ENCODE measurements at regions not wholly inside any gene's neighbourhood (a gene's known extent, or its start where the extent isn't known, plus 50 kb on each side); places are given as distances from the start of the nearest gene placed in this dataset.

- TF ChIP-seq ZC3H4 (CRISPR knock-in tag; IDR thresholded peaks at IDR 0.05; ENCODE audit: borderline replicate concordance) (no peak), NCOR1 (IDR thresholded peaks at IDR 0.05; ENCODE audit: borderline replicate concordance, low read length) (no peak), ZNF883 (CRISPR knock-in tag; IDR thresholded peaks at IDR 0.05; ENCODE audit: not compliant biosample characterization) (no peak), CSRNP2 (CRISPR knock-in tag; conservative IDR thresholded peaks at IDR 0.05; ENCODE audit: low read depth) (no peak), ZNF768 (CRISPR knock-in tag; IDR thresholded peaks at IDR 0.05) (no peak), ZBTB20 (CRISPR knock-in tag; IDR thresholded peaks at IDR 0.05; ENCODE audit: borderline replicate concordance, low read depth) (no peak), KLF13 (CRISPR knock-in tag; IDR thresholded peaks at IDR 0.05) (no peak), HNRNPUL1 (IDR thresholded peaks at IDR 0.05; ENCODE audit: low read depth, low read length) (no peak), NPAS2 (CRISPR knock-in tag; IDR thresholded peaks at IDR 0.05; ENCODE audit: borderline replicate concordance) (no peak), TFDP2 (CRISPR knock-in tag; IDR thresholded peaks at IDR 0.05) (no peak), ZNF775 (CRISPR knock-in tag; IDR thresholded peaks at IDR 0.05; ENCODE audit: borderline replicate concordance) (no peak), KAT7 (CRISPR knock-in tag; IDR thresholded peaks at IDR 0.05; ENCODE audit: borderline replicate concordance) (no peak), GTF2F1 (IDR thresholded peaks at IDR 0.05; ENCODE audit: low read length) (no peak), FOXA1 (IDR thresholded peaks at IDR 0.05) (no peak), FOXA1 (CRISPR knock-in tag; IDR thresholded peaks at IDR 0.05) (no peak), ZNF225 (CRISPR knock-in tag; IDR thresholded peaks at IDR 0.05) (no peak), ERF (CRISPR knock-in tag; IDR thresholded peaks at IDR 0.05) (no peak), SRSF9 (IDR thresholded peaks at IDR 0.05; ENCODE audit: borderline replicate concordance, insufficient read depth, low read depth, low read length, poor library complexity, severe bottlenecking) (no peak), EP300 (IDR thresholded peaks at IDR 0.05; ENCODE audit: low read depth in 2 of 2, low read length in 2 of 2) (no peak), EP300 (CRISPR knock-in tag; IDR thresholded peaks at IDR 0.05; ENCODE audit: borderline replicate concordance) (no peak)
- TF ChIP-seq, protein P1, sequence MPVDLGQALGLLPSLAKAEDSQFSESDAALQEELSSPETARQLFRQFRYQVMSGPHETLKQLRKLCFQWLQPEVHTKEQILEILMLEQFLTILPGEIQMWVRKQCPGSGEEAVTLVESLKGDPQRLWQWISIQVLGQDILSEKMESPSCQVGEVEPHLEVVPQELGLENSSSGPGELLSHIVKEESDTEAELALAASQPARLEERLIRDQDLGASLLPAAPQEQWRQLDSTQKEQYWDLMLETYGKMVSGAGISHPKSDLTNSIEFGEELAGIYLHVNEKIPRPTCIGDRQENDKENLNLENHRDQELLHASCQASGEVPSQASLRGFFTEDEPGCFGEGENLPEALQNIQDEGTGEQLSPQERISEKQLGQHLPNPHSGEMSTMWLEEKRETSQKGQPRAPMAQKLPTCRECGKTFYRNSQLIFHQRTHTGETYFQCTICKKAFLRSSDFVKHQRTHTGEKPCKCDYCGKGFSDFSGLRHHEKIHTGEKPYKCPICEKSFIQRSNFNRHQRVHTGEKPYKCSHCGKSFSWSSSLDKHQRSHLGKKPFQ (CRISPR knock-in tag; IDR thresholded peaks at IDR 0.05; ENCODE audit: insufficient replicate concordance), result peak; percentile 91
These were observed 93.8 kb upstream of the LDAH start (continued) for GRCh38 chr2:20916604-20917286.

All from HepG2 (cell line).